Astrocyte (in vitro differentiated cells and primary cell): ENCODE measurements at regions not wholly inside any gene's neighbourhood (a gene's known extent, or its start where the extent isn't known, plus 50 kb on each side); places are given as distances from the start of the nearest gene placed in this dataset.

ENCODE experiments used
- DNase-seq: peaks from one replicate; pipeline ENCODE4 v3.0.0-alpha.2; 2010; ENCODE audit warnings: low read depth
- FAIRE-seq: peaks from 2 replicates; lab custom pipeline; 2011; peaks lifted over from hg19 to GRCh38; lab: Jason Lieb, UNC
- H2AFZ ChIP-seq: 2 replicates; pipeline ENCODE4 v1.6.0; 2012; ENCODE audit warnings: low read depth, low read length, inconsistent platforms
- H3K27ac ChIP-seq: 2 replicates; pipeline ENCODE4 v1.5.1; 2011; ENCODE audit warnings: low read depth, low read length, inconsistent platforms
- H3K27me3 ChIP-seq: 2 replicates; pipeline ENCODE4 v1.6.0; 2011; ENCODE audit warnings: low read length, inconsistent platforms; ENCODE audit not compliant: insufficient read depth
- H3K36me3 ChIP-seq: 2 replicates; pipeline ENCODE4 v1.5.1; 2011; ENCODE audit warnings: low read length, inconsistent platforms; ENCODE audit not compliant: insufficient read depth
- H3K4me1 ChIP-seq: 2 replicates; pipeline ENCODE4 v1.5.1; 2011; ENCODE audit warnings: low read length, inconsistent platforms; ENCODE audit not compliant: insufficient read depth
- H3K4me2 ChIP-seq: 2 replicates; pipeline ENCODE4 v1.6.0; 2012; ENCODE audit warnings: low read length, inconsistent platforms
- H3K4me3 ChIP-seq: 2 replicates; pipeline ENCODE4 v1.5.1; 2011; ENCODE audit warnings: low read depth, mild to moderate bottlenecking, low read length, inconsistent platforms; ENCODE audit not compliant: insufficient read depth
- H3K79me2 ChIP-seq: 2 replicates; pipeline ENCODE4 v1.6.0; 2012; ENCODE audit warnings: mild to moderate bottlenecking, low read length, inconsistent platforms; ENCODE audit not compliant: insufficient read depth
- H3K9ac ChIP-seq: 2 replicates; pipeline ENCODE4 v1.6.0; 2012; ENCODE audit warnings: mild to moderate bottlenecking, low read length, inconsistent platforms
- H3K9me3 ChIP-seq: 2 replicates; pipeline ENCODE4 v1.5.1; 2012; ENCODE audit warnings: low read depth, mild to moderate bottlenecking, low read length, inconsistent platforms; ENCODE audit not compliant: insufficient read depth
- H4K20me1 ChIP-seq: 2 replicates; pipeline ENCODE4 v1.6.0; 2012; ENCODE audit warnings: low read length, inconsistent platforms; ENCODE audit not compliant: insufficient read depth
- H3K27ac Mint-ChIP-seq: one replicate; pipeline ENCODE4 v1.8.0; 2021; ENCODE audit warnings: mild to moderate bottlenecking, mixed read lengths; ENCODE audit not compliant: unreplicated experiment
- H3K27me3 Mint-ChIP-seq: one replicate; pipeline ENCODE4 v1.8.0; 2021; ENCODE audit warnings: low read depth, mixed read lengths; ENCODE audit not compliant: unreplicated experiment
- H3K36me3 Mint-ChIP-seq: one replicate; pipeline ENCODE4 v1.8.0; 2021; ENCODE audit warnings: low read depth, mixed read lengths; ENCODE audit not compliant: unreplicated experiment
- H3K4me1 Mint-ChIP-seq: one replicate; pipeline ENCODE4 v1.8.0; 2021; ENCODE audit warnings: low read depth, mixed read lengths; ENCODE audit not compliant: unreplicated experiment
- H3K4me3 Mint-ChIP-seq: one replicate; pipeline ENCODE4 v1.8.0; 2021; ENCODE audit warnings: mild to moderate bottlenecking, moderate library complexity, mixed read lengths; ENCODE audit not compliant: unreplicated experiment
- H3K9me3 Mint-ChIP-seq: one replicate; pipeline ENCODE4 v1.8.0; 2021; ENCODE audit warnings: mild to moderate bottlenecking, mixed read lengths; ENCODE audit not compliant: unreplicated experiment
- EZH2 ChIP-seq: IDR thresholded peaks from 2 replicates; pipeline ENCODE4 v1.6.1; 2012; ENCODE audit warnings: mild to moderate bottlenecking, low read length, inconsistent platforms; ENCODE audit not compliant: insufficient read depth
- TF ChIP-seq, protein P1 (sequence below): IDR thresholded peaks from 2 replicates; pipeline ENCODE4 v1.5.1; 2011; ENCODE audit warnings: low read depth, mild to moderate bottlenecking, inconsistent platforms, low read length, moderate library complexity; ENCODE audit not compliant: insufficient read depth

DNA sequence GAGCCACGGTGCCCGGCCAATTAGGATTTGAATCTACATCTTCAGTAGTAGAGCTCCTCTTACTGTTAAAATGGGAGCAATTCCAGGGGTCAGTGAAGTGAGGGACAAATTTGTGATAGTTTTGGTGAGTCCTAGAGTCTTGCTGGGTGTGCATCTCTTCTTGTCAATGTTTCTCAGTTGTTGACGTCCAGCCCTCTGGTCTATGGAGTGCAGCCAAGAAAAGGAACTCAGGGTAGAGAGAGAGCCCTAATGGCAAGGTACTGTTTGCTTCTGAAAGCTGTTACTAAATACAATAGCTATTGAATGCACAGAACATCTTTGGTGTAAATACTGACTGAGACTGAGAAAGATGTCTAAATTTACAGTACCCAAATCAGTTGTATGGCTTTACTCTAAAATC, 282.5 kb upstream of the SALL1 start:
- Mint-ChIP-seq H3K27ac (no peak overlapping the region), H3K36me3 (no peaks in the 10 kb centered on the region), H3K4me3 (no peak overlapping the region), H3K4me1 (peaks cover 21% of the 10 kb centered on the region), H3K9me3 (no peaks in the 10 kb centered on the region), H3K27me3 (peaks cover 4% of the 10 kb centered on the region)
- TF ChIP-seq, protein P1, sequence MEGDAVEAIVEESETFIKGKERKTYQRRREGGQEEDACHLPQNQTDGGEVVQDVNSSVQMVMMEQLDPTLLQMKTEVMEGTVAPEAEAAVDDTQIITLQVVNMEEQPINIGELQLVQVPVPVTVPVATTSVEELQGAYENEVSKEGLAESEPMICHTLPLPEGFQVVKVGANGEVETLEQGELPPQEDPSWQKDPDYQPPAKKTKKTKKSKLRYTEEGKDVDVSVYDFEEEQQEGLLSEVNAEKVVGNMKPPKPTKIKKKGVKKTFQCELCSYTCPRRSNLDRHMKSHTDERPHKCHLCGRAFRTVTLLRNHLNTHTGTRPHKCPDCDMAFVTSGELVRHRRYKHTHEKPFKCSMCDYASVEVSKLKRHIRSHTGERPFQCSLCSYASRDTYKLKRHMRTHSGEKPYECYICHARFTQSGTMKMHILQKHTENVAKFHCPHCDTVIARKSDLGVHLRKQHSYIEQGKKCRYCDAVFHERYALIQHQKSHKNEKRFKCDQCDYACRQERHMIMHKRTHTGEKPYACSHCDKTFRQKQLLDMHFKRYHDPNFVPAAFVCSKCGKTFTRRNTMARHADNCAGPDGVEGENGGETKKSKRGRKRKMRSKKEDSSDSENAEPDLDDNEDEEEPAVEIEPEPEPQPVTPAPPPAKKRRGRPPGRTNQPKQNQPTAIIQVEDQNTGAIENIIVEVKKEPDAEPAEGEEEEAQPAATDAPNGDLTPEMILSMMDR, result no peak
- no peak for TF ChIP-seq EZH2
- H3K4me1 ChIP-seq, result peaks cover 22% of the 10 kb centered on the region
- H3K36me3 ChIP-seq, result no peaks in the 10 kb centered on the region
- no peak for DNase-seq
- no peak overlapping the region for H3K4me3 ChIP-seq
- no peak overlapping the region for H2AFZ ChIP-seq
- no peaks in the 10 kb centered on the region for H3K27me3 ChIP-seq
- no peaks in the 10 kb centered on the region for H3K79me2 ChIP-seq
- no peaks in the 10 kb centered on the region for H4K20me1 ChIP-seq
- no peak overlapping the region for H3K4me2 ChIP-seq
- peak; percentile 23 for FAIRE-seq
- H3K9ac ChIP-seq, result no peak overlapping the region
- no peaks in the 10 kb centered on the region for H3K9me3 ChIP-seq
- no peak overlapping the region for H3K27ac ChIP-seq

DNA sequence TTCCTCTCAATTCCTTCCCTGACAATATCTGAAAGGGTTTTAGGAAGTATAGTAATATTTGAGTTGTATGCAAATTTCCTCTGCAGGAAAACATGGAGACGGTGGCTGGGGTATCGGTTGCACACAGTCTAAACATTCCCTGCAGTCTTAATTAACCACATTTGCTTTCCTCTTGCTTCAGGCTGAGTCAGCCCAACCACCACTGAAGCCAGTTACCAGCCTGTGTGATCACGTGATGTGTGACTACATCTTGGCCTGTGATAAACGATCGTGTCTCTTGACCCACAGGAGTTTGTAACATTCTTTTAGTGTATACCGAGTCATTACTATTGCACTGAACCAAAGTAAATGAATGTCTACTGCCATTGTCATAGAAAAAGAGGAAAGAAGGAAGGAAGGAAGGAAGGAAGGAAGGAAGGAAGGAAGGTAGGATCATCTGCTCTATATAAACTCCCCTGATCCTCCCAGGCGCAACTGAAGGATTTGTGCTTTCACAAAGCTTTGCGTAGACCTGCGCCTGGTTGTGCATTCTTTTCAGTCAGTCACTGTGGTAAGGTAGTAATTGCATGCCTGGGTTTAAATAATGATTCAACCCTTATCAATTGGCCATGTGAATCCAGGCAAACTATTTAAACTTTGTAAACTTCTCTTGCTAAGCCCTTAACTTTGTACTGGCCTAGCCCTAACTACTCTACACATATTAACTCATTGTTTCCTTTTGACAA, 280.6 kb upstream of the SALL1 start:
- Histone ChIP-seq H3K36me3 (no peaks in the 10 kb centered on the region), H4K20me1 (no peaks in the 10 kb centered on the region), H3K9me3 (no peaks in the 10 kb centered on the region), H3K4me3 (peak overlapping the region; percentile 5), H3K27me3 (no peaks in the 10 kb centered on the region), H3K9ac (peak overlapping the region; percentile 58), H3K79me2 (no peaks in the 10 kb centered on the region), H3K4me1 (peaks cover 22% of the 10 kb centered on the region), H2AFZ (peak overlapping the region; percentile 3), H3K27ac (peak overlapping the region; percentile 79), H3K4me2 (peak overlapping the region; percentile 79)
- Mint-ChIP-seq H3K27ac (peak overlapping the region; percentile 89), H3K36me3 (no peaks in the 10 kb centered on the region), H3K4me1 (peaks cover 23% of the 10 kb centered on the region), H3K9me3 (peaks cover 2% of the 10 kb centered on the region), H3K4me3 (peak overlapping the region; percentile 55), H3K27me3 (peaks cover 8% of the 10 kb centered on the region)
- DNase-seq, result peak; percentile 100
- TF ChIP-seq, protein P1, result no peak
- TF ChIP-seq EZH2, result no peak
- peak; percentile 100 for FAIRE-seq
